Choroid plexus epithelial cell (primary cell): ENCODE measurements at regions not wholly inside any gene's neighbourhood (a gene's known extent, or its start where the extent isn't known, plus 50 kb on each side); places are given as distances from the start of the nearest gene placed in this dataset.

Experiments
- DNase-seq: peaks from one replicate; pipeline ENCODE4 v3.0.0-alpha.2; 2010; ENCODE audit warnings: low read depth
- H3K4me3 ChIP-seq: 2 replicates; pipeline ENCODE4 v1.5.1; 2011; ENCODE audit warnings: low read depth, mild to moderate bottlenecking, control low read depth, low read length, moderate library complexity
- TF ChIP-seq, protein P1 (sequence below): conservative IDR thresholded peaks from 2 replicates; pipeline ENCODE4 v1.5.1; 2011; ENCODE audit warnings: low read depth, mild to moderate bottlenecking, control low read depth, inconsistent platforms, low read length, moderate library complexity

DNA sequence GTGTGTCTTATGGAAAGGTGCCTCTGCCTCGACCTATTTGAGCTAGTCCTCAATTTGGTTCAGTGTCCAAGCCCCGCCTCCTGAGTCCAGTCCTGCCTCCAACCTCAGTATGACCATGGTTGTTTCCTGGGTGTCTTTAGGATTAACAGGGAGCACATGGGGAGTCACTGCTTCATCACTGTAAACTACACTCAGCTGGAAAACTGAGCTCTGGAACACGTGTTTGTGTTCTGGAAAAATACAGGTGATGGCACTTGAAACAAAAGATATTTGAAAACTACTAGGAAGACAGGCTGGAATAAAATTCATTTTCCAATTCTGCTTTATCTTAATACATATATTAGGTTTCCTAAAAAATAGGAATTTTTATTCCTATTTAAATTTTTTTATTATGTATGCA lies 1187.3 kb upstream of the TMEM132C start:
- DNase-seq, result no peak
- TF ChIP-seq, protein P1, sequence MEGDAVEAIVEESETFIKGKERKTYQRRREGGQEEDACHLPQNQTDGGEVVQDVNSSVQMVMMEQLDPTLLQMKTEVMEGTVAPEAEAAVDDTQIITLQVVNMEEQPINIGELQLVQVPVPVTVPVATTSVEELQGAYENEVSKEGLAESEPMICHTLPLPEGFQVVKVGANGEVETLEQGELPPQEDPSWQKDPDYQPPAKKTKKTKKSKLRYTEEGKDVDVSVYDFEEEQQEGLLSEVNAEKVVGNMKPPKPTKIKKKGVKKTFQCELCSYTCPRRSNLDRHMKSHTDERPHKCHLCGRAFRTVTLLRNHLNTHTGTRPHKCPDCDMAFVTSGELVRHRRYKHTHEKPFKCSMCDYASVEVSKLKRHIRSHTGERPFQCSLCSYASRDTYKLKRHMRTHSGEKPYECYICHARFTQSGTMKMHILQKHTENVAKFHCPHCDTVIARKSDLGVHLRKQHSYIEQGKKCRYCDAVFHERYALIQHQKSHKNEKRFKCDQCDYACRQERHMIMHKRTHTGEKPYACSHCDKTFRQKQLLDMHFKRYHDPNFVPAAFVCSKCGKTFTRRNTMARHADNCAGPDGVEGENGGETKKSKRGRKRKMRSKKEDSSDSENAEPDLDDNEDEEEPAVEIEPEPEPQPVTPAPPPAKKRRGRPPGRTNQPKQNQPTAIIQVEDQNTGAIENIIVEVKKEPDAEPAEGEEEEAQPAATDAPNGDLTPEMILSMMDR, result no peak
- H3K4me3 ChIP-seq, result no peak overlapping the region

DNA sequence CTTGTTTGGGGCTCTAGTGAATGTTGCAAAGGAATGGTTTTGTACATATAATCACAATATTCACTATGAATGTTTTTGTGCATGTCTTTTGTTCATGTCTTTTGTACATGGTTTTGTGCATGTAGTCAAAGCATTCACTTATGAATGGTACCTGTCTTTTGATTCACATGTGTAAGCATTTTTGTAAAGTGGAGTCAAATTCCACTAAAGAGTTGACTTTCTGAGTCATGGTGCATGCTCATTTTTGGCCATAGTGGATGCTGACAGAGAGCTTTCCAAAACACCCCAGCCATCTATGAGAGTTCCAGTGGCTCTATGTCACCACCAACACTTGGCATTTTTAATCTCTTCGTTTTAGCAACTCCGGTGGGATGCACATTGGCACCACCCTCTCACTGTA lies 1185.9 kb upstream of the TMEM132C start:
- no peak for DNase-seq
- H3K4me3 ChIP-seq, result no peak overlapping the region
- TF ChIP-seq, protein P1, result no peak

DNA sequence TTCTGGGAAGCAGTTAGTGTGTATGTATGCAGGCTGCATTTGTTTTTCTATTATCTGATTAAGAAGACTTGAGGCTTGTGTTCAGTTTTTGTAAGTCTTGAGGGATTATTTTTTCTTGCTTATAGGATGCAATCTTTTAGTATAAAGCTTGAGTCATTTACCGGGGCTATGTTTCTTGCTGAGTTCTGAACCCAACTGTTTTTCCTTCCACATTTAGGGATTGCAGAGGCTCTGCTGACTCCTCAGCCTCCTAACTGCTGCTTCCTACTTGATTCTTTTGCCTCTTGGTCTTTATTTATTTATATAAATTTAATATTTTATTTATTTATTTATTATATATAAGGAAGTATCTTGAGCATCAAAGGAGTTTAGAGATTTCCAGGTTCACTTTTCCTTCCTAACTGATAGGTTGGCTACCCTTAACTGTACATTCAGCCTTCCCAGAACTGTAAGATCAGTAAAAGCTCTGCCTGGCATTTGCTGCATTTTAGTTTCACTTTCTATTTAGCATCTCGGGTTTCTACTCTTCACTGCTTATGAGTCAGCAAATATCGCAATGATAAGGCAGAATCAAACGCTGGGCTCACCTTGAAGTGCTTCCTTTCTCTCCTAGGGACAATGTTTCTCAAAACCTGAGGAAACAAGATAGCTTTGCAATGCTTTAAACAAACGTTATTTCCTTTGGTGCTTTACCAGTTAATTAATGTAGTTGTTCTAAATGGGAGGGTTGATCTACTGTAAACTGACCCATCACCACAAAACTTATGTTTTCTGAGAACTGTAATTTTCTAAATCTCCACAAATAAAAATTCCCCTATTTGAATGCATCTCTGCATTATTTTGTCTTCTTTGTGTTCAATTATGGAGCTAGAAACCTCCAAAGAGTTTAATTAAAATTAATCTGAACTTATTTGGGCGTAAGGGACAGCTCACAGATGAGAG lies 1183.7 kb upstream of the TMEM132C start:
- peak; percentile 87 for DNase-seq
- TF ChIP-seq, protein P1, result no peak
- peak overlapping the region; percentile 44 for H3K4me3 ChIP-seq

DNA sequence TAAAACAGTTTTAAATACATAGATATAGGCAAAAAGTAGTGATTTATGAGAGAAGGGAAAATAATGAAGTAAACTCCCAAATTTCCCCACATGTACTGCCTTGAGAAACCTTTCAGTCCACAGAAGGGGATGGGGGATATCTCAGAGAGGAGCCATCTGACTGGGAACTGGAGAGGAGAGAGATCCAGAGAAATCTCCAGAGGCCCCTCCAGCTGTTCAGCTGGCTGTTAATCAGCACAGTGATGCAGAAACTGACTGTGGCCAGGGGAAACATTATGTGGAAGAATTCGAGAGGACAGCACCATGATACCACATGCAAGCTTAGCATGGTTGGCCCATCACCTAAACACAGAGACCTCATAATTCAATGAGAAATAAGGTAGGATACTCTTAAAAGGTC lies 1165.9 kb upstream of the TMEM132C start:
- H3K4me3 ChIP-seq, result no peak overlapping the region
- TF ChIP-seq, protein P1, result no peak
- DNase-seq, result no peak

DNA sequence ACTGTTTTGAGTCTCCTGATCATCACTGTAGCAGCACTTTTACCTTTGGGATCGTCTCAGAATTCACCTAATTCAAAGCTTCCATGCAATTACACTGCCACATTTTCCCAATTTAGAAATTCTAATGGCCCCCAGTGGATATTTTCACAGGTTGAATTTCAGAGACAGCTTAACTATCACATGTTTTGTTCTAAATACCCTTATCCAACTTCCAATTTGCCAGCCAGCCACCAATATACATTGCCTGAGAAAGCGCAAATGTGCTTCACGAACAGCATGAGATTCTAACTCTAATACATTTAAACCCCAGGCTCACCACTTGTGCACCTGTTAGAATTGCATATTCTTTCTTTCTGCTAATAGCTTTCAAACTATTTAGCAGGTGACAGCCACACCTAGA lies 1160.9 kb upstream of the TMEM132C start:
- no peak overlapping the region for H3K4me3 ChIP-seq
- no peak for DNase-seq
- TF ChIP-seq, protein P1, result no peak

DNA sequence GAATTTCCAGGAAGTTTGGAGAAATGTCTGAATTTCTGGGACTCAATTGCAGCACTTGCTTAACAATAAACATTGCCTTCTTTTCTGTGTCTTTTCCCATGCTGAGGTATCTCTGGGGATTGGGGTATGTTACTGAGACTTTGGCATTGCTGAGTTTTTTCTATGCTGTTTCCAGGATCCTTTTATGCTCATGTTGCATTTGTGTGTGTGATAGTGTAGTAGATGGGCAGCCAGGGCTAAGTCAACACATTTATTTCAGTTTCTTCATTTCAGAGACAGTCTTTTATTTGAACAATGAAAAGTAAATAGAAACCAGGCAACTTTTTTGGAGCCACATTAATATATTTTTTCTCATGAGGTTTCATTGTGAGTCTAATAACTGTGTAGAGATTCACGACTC lies 1160.3 kb upstream of the TMEM132C start:
- no peak for DNase-seq
- TF ChIP-seq, protein P1, result no peak
- no peak overlapping the region for H3K4me3 ChIP-seq

DNA sequence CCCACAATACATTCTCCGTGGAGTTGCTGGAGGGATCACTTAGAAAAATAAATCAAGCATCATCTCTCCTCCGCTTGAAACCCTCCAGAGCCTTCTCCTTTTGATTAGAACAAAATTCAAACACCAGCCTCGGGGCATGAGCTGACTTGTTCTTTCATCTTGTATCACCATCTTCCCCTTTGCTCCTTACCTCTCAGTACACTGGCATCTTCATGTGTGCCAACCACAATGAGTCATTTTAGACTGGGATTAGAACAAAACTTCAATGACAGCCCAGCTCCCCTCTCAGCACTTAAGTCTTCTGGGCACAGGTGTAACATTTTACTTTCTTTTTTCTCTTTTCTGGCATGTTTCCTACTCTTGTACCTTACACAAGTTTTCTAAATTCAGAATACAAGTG lies 1159.2 kb upstream of the TMEM132C start:
- DNase-seq, result no peak
- H3K4me3 ChIP-seq, result no peak overlapping the region
- TF ChIP-seq, protein P1, result no peak
